Liver (tissue), 8 donors: ENCODE measurements at regions not wholly inside any gene's neighbourhood (a gene's known extent, or its start where the extent isn't known, plus 50 kb on each side); places are given as distances from the start of the nearest gene placed in this dataset.

ENCODE experiments used
- DNase-seq: peaks from one replicate; pipeline ENCODE4 v3.0.0-alpha.2; 2017; ENCODE audit warnings: low spot score
- H3K27ac ChIP-seq, 2 donors: one replicate each; pipeline ENCODE4 v1.7.0; 2013; ENCODE audit warnings: inconsistent platforms in 2 of 2, low read length in 2 of 2, control low read depth in 1 of 2, low read depth in 1 of 2, mild to moderate bottlenecking in 1 of 2
- H3K27me3 ChIP-seq, 4 donors: one replicate each; pipeline versions ENCODE4 v1.6.1 to v1.7.0; 2013; ENCODE audit warnings: low read length in 3 of 4, inconsistent platforms in 1 of 4, mild to moderate bottlenecking in 1 of 4, moderate library complexity in 1 of 4; ENCODE audit not compliant: control insufficient read depth in 4 of 4, insufficient read depth in 4 of 4
- H3K36me3 ChIP-seq, 4 donors: one replicate each; pipeline versions ENCODE4 v1.6.1 to v1.7.0; 2013; ENCODE audit warnings: low read length in 3 of 4, mild to moderate bottlenecking in 3 of 4, low read depth in 1 of 4, moderate library complexity in 1 of 4; ENCODE audit not compliant: control insufficient read depth in 4 of 4, insufficient read depth in 3 of 4
- H3K4me1 ChIP-seq, 4 donors: one replicate each; pipeline versions ENCODE4 v1.6.1 to v1.7.0; 2013; ENCODE audit warnings: low read length in 3 of 4, mild to moderate bottlenecking in 3 of 4, moderate library complexity in 1 of 4; ENCODE audit not compliant: control insufficient read depth in 4 of 4, insufficient read depth in 4 of 4
- H3K4me3 ChIP-seq, 3 donors: one replicate each; pipeline versions ENCODE4 v1.6.1 to v1.7.0; 2013; ENCODE audit warnings: low read length in 3 of 3, control low read depth in 1 of 3, low read depth in 1 of 3, mild to moderate bottlenecking in 1 of 3
- H3K9ac ChIP-seq, 2 donors: one replicate each; pipeline ENCODE4 v1.7.0; 2013; ENCODE audit warnings: low read length in 2 of 2, mild to moderate bottlenecking in 2 of 2, moderate library complexity in 2 of 2, control low read depth in 1 of 2, low read depth in 1 of 2
- H3K9me3 ChIP-seq, 4 donors: one replicate each; pipeline versions ENCODE4 v1.6.1 to v1.7.0; 2013; ENCODE audit warnings: low read length in 3 of 4; ENCODE audit not compliant: control insufficient read depth in 4 of 4
- EGR1 ChIP-seq, 2 donors: IDR thresholded peaks; 2 replicates each; pipeline ENCODE4 v1.6.1; 2016 to 2018; ENCODE audit warnings: antibody characterized with exemption in 2 of 2, low read depth in 2 of 2
- FOXA1 ChIP-seq: IDR thresholded peaks from 2 replicates; pipeline ENCODE4 v1.6.1; 2016; ENCODE audit warnings: antibody characterized with exemption
- GABPA ChIP-seq, 2 donors: IDR thresholded peaks in 1 of 2; conservative IDR thresholded peaks in 1 of 2; 2 replicates each; pipeline ENCODE4 v1.6.1; 2016; ENCODE audit warnings: antibody characterized with exemption in 2 of 2, mild to moderate bottlenecking in 1 of 2, moderate library complexity in 1 of 2
- HNF4G ChIP-seq: IDR thresholded peaks from 2 replicates; pipeline ENCODE4 v1.6.1; 2016; ENCODE audit warnings: antibody characterized with exemption
- JUND ChIP-seq, 2 donors: IDR thresholded peaks; 2 replicates each; pipeline ENCODE4 v1.6.1; 2016; ENCODE audit warnings: antibody characterized with exemption in 2 of 2
- NR2F2 ChIP-seq: IDR thresholded peaks from 2 replicates; pipeline ENCODE4 v1.6.1; 2016; ENCODE audit warnings: antibody characterized with exemption
- RAD21 ChIP-seq, 2 donors: IDR thresholded peaks; 2 replicates each; pipeline ENCODE4 v1.6.1; 2016; ENCODE audit warnings: antibody characterized with exemption in 2 of 2, mild to moderate bottlenecking in 2 of 2
- RXRA ChIP-seq, 2 donors: IDR thresholded peaks; 2 replicates each; pipeline ENCODE4 v1.6.1; 2017 to 2018; ENCODE audit warnings: antibody characterized with exemption in 2 of 2, mild to moderate bottlenecking in 1 of 2
- TAF1 ChIP-seq: conservative IDR thresholded peaks from 2 replicates; pipeline ENCODE4 v1.6.1; 2016; ENCODE audit warnings: antibody characterized with exemption, mild to moderate bottlenecking
- YY1 ChIP-seq: IDR thresholded peaks from 2 replicates; pipeline ENCODE4 v1.6.1; 2016; ENCODE audit warnings: antibody characterized with exemption, mild to moderate bottlenecking
- WGBS: extraction: QIAGEN DNeasy Blood & Tissue Kit; methylation state at CpG from one replicate; pipeline ENCODE4 v1.1.7; 2013; 5-methylcytosine and 5-hydroxymethylcytosine counted together
- TF ChIP-seq, protein P1 (sequence below): IDR thresholded peaks from 2 replicates; pipeline ENCODE4 v1.6.1; 2016; ENCODE audit warnings: antibody characterized with exemption
- TF ChIP-seq, protein P2 (sequence below): fragments of 150-350 bp; IDR thresholded peaks from 2 replicates; pipeline ENCODE4 v1.5.1; 2017; ENCODE audit warnings: improper control_type of control experiment, low read depth, low read length; ENCODE audit not compliant: missing input control
- TF ChIP-seq, protein P3 (sequence below): IDR thresholded peaks from 2 replicates; pipeline ENCODE4 v1.6.1; 2016; ENCODE audit warnings: antibody characterized with exemption, mild to moderate bottlenecking
- donor health status: healthy.
- donor health status: healthy.
- donor health status: healthy.
- donor health status: healthy.
- donor health status: healthy.

DNA sequence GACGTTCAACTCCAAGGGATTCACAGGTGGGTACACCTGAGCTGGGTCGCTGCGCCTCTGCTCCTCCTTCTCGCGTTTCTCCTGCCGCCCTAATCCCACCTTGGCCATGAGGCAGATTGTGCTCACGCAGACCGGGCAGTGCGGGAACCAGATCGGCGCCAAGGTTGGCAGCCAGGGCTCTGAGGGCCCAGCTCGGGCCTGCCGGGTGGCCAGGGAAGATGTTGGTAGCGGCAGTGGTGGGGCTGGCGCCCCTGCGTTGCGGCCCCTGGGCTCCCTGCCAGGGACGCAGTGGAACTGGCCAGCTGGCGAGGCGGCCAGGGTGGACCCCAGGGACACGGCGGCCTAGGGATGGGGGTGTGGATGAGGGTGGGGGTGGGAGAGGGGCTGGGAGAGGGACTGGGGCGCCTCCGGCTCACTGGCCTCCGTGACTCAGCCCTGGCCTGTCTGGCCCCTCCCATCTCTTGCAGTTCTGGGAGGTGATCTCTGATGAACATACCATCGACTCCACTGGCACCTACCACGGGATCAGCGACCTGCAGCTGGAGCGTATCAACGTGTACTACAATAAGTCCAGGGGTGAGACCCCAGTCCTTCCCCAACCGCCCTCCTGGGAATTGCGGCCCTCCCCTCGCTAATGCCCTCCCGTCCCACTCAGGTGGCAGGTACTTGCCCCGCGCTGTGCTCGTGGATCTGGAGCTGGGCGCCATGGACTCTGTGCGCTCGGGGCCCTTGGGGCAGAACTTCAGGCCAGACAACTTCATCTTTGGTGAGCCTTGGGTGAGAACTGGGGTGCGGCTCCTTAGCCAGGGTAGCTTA, 114.9 kb upstream of the ALG10B start:
- Histone ChIP-seq H3K27me3 (no peaks in the 10 kb centered on the region), H3K36me3 (no peaks in the 10 kb centered on the region), H3K9me3 (no peaks in the 10 kb centered on the region), H3K9ac (no peak overlapping the region), H3K4me3 (no peak overlapping the region), H3K27ac (no peak overlapping the region), H3K4me1 (no peaks in the 10 kb centered on the region)
- 90% methylated on average over 41 of the region's 41 CpGs for WGBS
- DNase-seq: no peak
- TF ChIP-seq, protein P1, sequence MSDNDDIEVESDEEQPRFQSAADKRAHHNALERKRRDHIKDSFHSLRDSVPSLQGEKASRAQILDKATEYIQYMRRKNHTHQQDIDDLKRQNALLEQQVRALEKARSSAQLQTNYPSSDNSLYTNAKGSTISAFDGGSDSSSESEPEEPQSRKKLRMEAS: no peak
- TF ChIP-seq RAD21 (IDR thresholded peaks at IDR 0.05) (no peak), NR2F2 (no peak), EGR1 (IDR thresholded peaks at IDR 0.05; ENCODE audit: low read depth in 2 of 2) (no peak), FOXA1 (no peak), YY1 (no peak), HNF4G (no peak), TAF1 (no peak)
- TF ChIP-seq, protein P2, sequence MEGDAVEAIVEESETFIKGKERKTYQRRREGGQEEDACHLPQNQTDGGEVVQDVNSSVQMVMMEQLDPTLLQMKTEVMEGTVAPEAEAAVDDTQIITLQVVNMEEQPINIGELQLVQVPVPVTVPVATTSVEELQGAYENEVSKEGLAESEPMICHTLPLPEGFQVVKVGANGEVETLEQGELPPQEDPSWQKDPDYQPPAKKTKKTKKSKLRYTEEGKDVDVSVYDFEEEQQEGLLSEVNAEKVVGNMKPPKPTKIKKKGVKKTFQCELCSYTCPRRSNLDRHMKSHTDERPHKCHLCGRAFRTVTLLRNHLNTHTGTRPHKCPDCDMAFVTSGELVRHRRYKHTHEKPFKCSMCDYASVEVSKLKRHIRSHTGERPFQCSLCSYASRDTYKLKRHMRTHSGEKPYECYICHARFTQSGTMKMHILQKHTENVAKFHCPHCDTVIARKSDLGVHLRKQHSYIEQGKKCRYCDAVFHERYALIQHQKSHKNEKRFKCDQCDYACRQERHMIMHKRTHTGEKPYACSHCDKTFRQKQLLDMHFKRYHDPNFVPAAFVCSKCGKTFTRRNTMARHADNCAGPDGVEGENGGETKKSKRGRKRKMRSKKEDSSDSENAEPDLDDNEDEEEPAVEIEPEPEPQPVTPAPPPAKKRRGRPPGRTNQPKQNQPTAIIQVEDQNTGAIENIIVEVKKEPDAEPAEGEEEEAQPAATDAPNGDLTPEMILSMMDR: no peak
- TF ChIP-seq, protein P3, sequence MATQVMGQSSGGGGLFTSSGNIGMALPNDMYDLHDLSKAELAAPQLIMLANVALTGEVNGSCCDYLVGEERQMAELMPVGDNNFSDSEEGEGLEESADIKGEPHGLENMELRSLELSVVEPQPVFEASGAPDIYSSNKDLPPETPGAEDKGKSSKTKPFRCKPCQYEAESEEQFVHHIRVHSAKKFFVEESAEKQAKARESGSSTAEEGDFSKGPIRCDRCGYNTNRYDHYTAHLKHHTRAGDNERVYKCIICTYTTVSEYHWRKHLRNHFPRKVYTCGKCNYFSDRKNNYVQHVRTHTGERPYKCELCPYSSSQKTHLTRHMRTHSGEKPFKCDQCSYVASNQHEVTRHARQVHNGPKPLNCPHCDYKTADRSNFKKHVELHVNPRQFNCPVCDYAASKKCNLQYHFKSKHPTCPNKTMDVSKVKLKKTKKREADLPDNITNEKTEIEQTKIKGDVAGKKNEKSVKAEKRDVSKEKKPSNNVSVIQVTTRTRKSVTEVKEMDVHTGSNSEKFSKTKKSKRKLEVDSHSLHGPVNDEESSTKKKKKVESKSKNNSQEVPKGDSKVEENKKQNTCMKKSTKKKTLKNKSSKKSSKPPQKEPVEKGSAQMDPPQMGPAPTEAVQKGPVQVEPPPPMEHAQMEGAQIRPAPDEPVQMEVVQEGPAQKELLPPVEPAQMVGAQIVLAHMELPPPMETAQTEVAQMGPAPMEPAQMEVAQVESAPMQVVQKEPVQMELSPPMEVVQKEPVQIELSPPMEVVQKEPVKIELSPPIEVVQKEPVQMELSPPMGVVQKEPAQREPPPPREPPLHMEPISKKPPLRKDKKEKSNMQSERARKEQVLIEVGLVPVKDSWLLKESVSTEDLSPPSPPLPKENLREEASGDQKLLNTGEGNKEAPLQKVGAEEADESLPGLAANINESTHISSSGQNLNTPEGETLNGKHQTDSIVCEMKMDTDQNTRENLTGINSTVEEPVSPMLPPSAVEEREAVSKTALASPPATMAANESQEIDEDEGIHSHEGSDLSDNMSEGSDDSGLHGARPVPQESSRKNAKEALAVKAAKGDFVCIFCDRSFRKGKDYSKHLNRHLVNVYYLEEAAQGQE: no peak

DNA sequence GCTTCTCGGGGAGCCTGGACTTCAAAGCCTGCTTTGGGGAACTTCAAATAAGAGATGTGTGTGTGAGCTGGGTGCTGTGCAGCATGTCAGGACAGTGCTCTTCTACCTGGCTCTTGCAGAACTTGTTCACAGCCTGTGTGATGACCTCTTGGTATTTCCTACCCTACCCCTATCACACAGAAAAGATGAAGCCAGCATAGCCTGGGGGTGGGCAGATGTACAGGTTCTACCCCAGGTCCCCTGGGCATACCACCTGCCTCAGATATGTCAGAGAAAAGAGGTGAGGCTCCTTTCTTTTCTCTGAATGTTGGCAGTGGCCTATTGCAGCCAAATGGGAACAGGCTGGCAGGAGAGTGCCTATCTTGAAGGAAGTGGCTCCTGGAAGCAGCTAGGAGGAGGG, 111.7 kb upstream of the ALG10B start:
- TF ChIP-seq, protein P1: no peak
- no peak for TF ChIP-seq TAF1
- no peak overlapping the region for H3K4me3 ChIP-seq
- H3K27me3 ChIP-seq: no peaks in the 10 kb centered on the region
- H3K9ac ChIP-seq: no peak overlapping the region
- WGBS: 96% methylated on average over 1 of the region's 1 CpG
- no peak overlapping the region for H3K27ac ChIP-seq
- H3K4me1 ChIP-seq: no peaks in the 10 kb centered on the region
- DNase-seq: no peak
- H3K9me3 ChIP-seq: no peaks in the 10 kb centered on the region
- no peaks in the 10 kb centered on the region for H3K36me3 ChIP-seq

DNA sequence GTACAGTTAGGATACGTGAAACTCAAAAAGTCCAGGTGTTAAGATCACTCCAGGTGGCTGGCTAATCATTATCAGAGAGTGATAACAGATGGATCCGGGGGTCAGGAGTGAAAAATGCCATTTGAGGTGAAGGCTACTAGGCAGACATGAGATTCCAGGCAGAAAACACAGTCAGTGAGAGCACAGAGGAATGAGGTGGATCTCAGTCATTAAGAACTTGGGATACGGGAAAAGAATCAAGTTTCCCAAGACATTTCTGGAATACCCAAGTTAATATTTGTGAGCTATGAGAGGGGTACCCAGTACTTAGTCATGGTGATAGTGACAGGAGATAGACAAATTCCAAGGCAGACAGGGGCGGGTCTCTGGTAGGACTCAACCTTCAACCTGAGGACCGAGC, 94.6 kb upstream of the ALG10B start:
- no peak for DNase-seq
- no peaks in the 10 kb centered on the region for H3K4me1 ChIP-seq
- H3K9ac ChIP-seq: no peak overlapping the region
- H3K9me3 ChIP-seq: no peaks in the 10 kb centered on the region
- H3K4me3 ChIP-seq: no peak overlapping the region
- H3K27ac ChIP-seq: no peak overlapping the region
- H3K27me3 ChIP-seq: no peaks in the 10 kb centered on the region
- WGBS: 60% methylated on average over 5 of the region's 5 CpGs
- no peaks in the 10 kb centered on the region for H3K36me3 ChIP-seq
- no peak for TF ChIP-seq RAD21 (IDR thresholded peaks at IDR 0.05)
- no peak for TF ChIP-seq HNF4G
- TF ChIP-seq FOXA1: no peak
- no peak for TF ChIP-seq GABPA (IDR thresholded peaks at IDR 0.05 in 1 of 2, conservative IDR thresholded peaks at IDR 0.05 in 1 of 2)
- no peak for TF ChIP-seq RXRA (IDR thresholded peaks at IDR 0.05)
- TF ChIP-seq, protein P1: no peak
- no peak for TF ChIP-seq JUND (IDR thresholded peaks at IDR 0.05)
- TF ChIP-seq, protein P2: no peak
- TF ChIP-seq, protein P3: no peak
